Neuron (in vitro differentiated cells): ENCODE measurements at regions not wholly inside any gene's neighbourhood (a gene's known extent, or its start where the extent isn't known, plus 50 kb on each side); places are given as distances from the start of the nearest gene placed in this dataset.
"Not testable (repeated sequence)": the region's sequence is repeated elsewhere in the genome, so short reads cannot be mapped to it uniquely, and the experiment has no call there.

Experiments
- H2AFZ ChIP-seq: one replicate; pipeline ENCODE4 v1.6.1; 2013; ENCODE audit warnings: low read depth, mild to moderate bottlenecking, inconsistent platforms, low read length, moderate library complexity
- H3K27me3 ChIP-seq: one replicate; pipeline ENCODE4 v1.6.1; 2013; ENCODE audit warnings: low read length; ENCODE audit not compliant: insufficient read depth
- H3K36me3 ChIP-seq: one replicate; pipeline ENCODE4 v1.6.1; 2013; ENCODE audit warnings: low read length; ENCODE audit not compliant: insufficient read depth
- H3K4me1 ChIP-seq: one replicate; pipeline ENCODE4 v1.6.1; 2013; ENCODE audit warnings: low read length; ENCODE audit not compliant: insufficient read depth
- H3K4me3 ChIP-seq: 2 replicates; pipeline ENCODE4 v1.5.1; 2013; ENCODE audit warnings: mild to moderate bottlenecking, low read length, moderate library complexity
- H3K9me3 ChIP-seq: one replicate; pipeline ENCODE4 v1.6.1; 2013; ENCODE audit warnings: low read length

GRCh38 chr13:111420113-111420876 is 99.9 kb downstream of the TEX29 start:
- no peaks in the 10 kb centered on the region for H3K36me3 ChIP-seq
- peaks cover 2% of the 10 kb centered on the region for H3K9me3 ChIP-seq
- no peak overlapping the region for H3K4me3 ChIP-seq
- H3K27me3 ChIP-seq = peaks cover 7% of the 10 kb centered on the region
- no peak overlapping the region for H2AFZ ChIP-seq
- peaks cover 17% of the 10 kb centered on the region for H3K4me1 ChIP-seq

GRCh38 chr13:111421216-111421615 is 100.8 kb downstream of the TEX29 start:
- Histone ChIP-seq H3K4me1 (peaks cover 7% of the 10 kb centered on the region), H3K27me3 (peaks cover 7% of the 10 kb centered on the region), H2AFZ (no peak overlapping the region), H3K36me3 (no peaks in the 10 kb centered on the region), H3K9me3 (peaks cover 2% of the 10 kb centered on the region), H3K4me3 (no peak overlapping the region)

GRCh38 chr13:111422348-111422747 is 101.9 kb downstream of the TEX29 start:
- H3K9me3 ChIP-seq = peaks cover 2% of the 10 kb centered on the region
- no peaks in the 10 kb centered on the region for H3K36me3 ChIP-seq
- no peak overlapping the region for H3K4me3 ChIP-seq
- H3K4me1 ChIP-seq = peaks cover 4% of the 10 kb centered on the region
- no peak overlapping the region for H2AFZ ChIP-seq
- H3K27me3 ChIP-seq = peaks cover 7% of the 10 kb centered on the region

DNA sequence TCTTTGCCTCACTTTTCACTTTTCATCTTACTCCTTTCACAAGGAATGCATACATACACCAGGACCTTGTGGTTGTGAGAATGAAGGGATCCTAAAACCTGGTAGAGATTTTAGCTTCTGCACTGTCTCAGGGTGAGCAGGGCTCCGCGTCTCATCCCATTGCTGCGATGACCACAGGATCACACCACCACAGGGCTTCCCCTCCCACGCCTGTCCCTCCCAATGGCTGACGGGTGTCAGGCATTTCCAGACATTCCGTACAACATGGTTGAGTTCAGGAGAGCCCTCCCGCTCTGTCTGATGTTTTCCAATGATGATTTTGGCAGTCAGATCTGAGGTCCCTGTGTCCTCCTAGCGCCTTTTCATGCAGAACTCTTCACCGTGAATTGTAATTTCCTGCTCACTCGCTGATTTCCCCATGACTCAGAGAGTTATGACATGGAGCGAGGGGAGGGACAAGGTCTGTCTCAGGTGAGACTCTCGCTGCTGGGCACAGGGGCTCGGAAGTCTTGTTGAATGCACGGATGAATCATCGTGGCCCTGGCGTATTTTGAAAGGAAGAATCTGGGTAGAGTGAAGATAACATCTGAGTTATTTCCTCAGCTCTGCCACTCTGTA is 102.8 kb downstream of the TEX29 start:
- Histone ChIP-seq H3K36me3 (no peaks in the 10 kb centered on the region), H3K4me3 (no peak overlapping the region), H3K9me3 (peaks cover 2% of the 10 kb centered on the region), H3K4me1 (peaks cover 4% of the 10 kb centered on the region), H2AFZ (no peak overlapping the region), H3K27me3 (peaks cover 7% of the 10 kb centered on the region)

GRCh38 chr13:111424134-111424533 is 103.7 kb downstream of the TEX29 start:
- peaks cover 2% of the 10 kb centered on the region for H3K9me3 ChIP-seq
- H3K4me1 ChIP-seq = peaks cover 4% of the 10 kb centered on the region
- no peaks in the 10 kb centered on the region for H3K36me3 ChIP-seq
- peaks cover 4% of the 10 kb centered on the region for H3K27me3 ChIP-seq
- no peak overlapping the region for H2AFZ ChIP-seq
- H3K4me3 ChIP-seq = no peak overlapping the region

GRCh38 chr13:111425326-111425725 is 104.9 kb downstream of the TEX29 start:
- Histone ChIP-seq H3K4me3 (no peak overlapping the region), H3K9me3 (peaks cover 1% of the 10 kb centered on the region), H2AFZ (no peak overlapping the region), H3K27me3 (peaks cover 2% of the 10 kb centered on the region), H3K36me3 (no peaks in the 10 kb centered on the region), H3K4me1 (peaks cover 4% of the 10 kb centered on the region)

- no peaks in the 10 kb centered on the region for H3K4me1 ChIP-seq
- no peak overlapping the region for H3K4me3 ChIP-seq
- no peaks in the 10 kb centered on the region for H3K9me3 ChIP-seq
- H2AFZ ChIP-seq = no peak overlapping the region
- H3K27me3 ChIP-seq = peaks cover 4% of the 10 kb centered on the region
- H3K36me3 ChIP-seq = no peaks in the 10 kb centered on the region
Observed at GRCh38 chr13:111429064-111429558, 108.7 kb downstream of the TEX29 start.

DNA sequence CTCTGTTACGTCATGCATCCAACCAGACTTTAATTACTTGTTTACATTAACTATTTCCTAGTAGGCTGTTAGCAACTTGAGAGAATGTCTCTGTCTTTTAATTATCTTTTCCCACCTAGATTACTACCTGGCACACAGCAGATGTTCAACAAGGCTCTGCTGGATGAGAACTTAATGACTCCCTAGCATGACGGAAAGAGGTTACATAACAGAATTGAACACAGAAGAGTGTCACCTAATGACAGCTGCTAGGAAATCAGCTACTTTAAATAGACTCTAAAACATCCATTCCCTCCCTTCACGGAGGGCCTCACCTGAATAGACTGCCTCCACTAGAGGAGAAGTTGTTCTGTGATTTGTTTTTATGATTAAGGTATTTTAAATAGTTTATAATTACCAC is 110.8 kb downstream of the TEX29 start:
- no peak overlapping the region for H3K4me3 ChIP-seq

DNA sequence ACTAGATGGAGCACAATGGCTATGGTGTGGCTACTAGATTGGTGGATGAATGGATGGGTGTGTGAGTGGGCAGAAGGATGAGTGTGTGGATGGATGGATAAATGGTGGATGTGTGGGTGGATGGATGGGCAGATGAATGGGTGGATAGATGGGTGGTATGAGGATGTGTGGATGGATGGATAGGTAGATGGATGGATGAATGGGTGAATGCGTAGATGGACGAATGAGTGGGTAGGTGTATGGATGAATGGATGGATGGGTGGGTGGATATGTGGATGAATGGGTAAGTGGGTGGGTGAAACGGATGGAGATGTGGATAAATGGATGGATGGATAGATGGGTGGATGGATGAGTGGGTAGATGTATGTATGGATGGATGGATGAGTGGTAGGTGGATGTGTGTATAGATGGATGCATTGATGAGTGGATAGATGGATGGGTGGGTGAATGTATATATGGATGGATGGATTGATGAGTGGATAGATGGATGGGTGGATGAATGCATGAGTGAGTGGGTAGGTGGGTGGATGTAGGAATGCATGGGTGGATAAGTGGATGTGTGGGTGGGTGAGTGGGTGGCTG is 114.2 kb downstream of the TEX29 start:
- peaks cover 4% of the 10 kb centered on the region for H3K27me3 ChIP-seq
- no peaks in the 10 kb centered on the region for H3K9me3 ChIP-seq
- H3K4me3 ChIP-seq = no peak overlapping the region
- H2AFZ ChIP-seq = no peak overlapping the region
- no peaks in the 10 kb centered on the region for H3K4me1 ChIP-seq
- no peaks in the 10 kb centered on the region for H3K36me3 ChIP-seq

More for the DNA sequence above, 110.8 kb downstream of the TEX29 start:
- Histone ChIP-seq H2AFZ (no peak overlapping the region), H3K36me3 (no peaks in the 10 kb centered on the region), H3K27me3 (peaks cover 4% of the 10 kb centered on the region), H3K4me1 (no peaks in the 10 kb centered on the region), H3K9me3 (no peaks in the 10 kb centered on the region)

DNA sequence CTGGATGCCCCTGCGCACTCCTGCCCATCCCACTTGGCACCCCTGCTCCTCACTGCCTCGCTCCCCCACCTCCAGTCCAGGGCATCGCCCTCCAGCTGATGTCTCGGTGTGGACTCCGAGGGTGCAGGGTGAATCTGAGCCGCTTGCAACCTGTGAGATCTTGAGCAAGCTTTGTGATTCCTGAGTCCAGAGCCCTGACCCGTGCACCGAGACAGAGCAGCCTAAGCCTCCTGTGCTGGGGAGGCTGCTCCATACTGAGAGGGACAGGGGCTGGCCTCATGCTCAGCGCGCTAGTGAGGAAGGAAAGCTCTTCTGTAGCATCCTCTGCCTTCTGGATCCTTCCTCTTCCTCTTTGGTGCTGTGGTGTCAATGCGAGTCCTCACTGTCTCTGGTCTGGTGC is 116.0 kb downstream of the TEX29 start:
- no peaks in the 10 kb centered on the region for H3K4me1 ChIP-seq
- H3K9me3 ChIP-seq = no peaks in the 10 kb centered on the region
- H3K4me3 ChIP-seq = no peak overlapping the region
- no peaks in the 10 kb centered on the region for H3K27me3 ChIP-seq
- no peaks in the 10 kb centered on the region for H3K36me3 ChIP-seq
- no peak overlapping the region for H2AFZ ChIP-seq

- H3K9me3 ChIP-seq = no peaks in the 10 kb centered on the region
- no peak overlapping the region for H3K4me3 ChIP-seq
- H3K27me3 ChIP-seq = no peaks in the 10 kb centered on the region
- H2AFZ ChIP-seq = no peak overlapping the region
- no peaks in the 10 kb centered on the region for H3K4me1 ChIP-seq
- H3K36me3 ChIP-seq = no peaks in the 10 kb centered on the region
Observed at GRCh38 chr13:111437417-111437816, 117.0 kb downstream of the TEX29 start.

DNA sequence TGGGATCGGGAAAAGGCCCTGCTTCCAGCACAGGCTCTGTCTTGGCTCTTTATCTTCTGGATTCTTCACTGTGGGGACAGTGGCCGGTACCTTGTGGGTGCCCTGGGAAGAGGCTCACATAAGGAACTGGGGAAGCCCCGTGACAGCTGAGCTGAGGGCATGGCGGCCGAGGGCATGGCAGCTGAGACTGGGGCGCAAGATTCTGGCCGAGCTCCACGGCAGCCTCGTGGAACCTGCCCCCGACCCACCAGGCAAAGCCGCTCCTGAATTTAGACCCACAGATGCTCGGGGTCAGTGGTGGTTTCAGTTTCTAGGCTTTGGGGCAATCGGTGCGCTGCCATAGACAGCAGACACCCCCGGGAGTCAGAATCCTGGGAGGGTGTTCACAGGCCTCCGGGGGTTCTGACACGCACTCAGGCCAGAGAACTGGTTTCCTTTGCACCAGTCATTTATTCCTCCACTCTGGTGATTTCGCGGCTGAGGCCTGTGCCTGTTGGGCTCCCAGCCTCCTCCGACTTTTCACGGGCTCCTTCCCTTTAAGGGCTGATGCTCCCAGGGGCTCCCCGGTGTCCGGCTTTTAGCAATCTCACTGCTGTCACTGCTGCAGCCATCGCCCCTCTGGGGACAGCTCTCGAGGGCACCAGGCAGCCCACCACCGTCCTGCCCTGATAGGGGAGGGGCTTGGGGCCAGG is 117.6 kb downstream of the TEX29 start:
- no peak overlapping the region for H2AFZ ChIP-seq
- no peak overlapping the region for H3K4me3 ChIP-seq
- no peaks in the 10 kb centered on the region for H3K36me3 ChIP-seq
- H3K27me3 ChIP-seq = no peaks in the 10 kb centered on the region
- H3K9me3 ChIP-seq = no peaks in the 10 kb centered on the region
- H3K4me1 ChIP-seq = no peaks in the 10 kb centered on the region

DNA sequence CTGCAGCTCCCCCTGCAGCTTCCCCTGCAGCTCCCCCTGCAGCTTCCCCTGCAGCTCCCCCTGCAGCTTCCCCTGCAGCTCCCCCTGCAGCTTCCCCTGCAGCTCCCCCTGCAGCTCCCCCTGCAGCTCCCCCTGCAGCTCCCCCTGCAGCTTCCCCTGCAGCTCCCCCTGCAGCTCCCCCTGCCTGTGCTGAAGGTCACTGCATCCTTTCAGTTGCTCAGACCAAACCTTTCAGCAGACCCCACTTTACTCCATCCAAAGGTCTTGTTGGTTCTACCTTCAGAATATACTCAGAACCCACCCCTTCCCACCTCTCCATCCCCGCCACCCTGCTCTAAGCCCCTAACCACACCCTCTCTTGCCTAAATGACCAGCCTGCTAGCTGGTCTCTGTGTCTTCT is 120.0 kb downstream of the TEX29 start:
- H3K4me1 ChIP-seq, H3K4me3 ChIP-seq, H2AFZ ChIP-seq, H3K9me3 ChIP-seq, H3K36me3 ChIP-seq, H3K27me3 ChIP-seq: not testable (repeated sequence)
